Kidney epithelial cell (primary cell): ENCODE measurements at regions not wholly inside any gene's neighbourhood (a gene's known extent, or its start where the extent isn't known, plus 50 kb on each side); places are given as distances from the start of the nearest gene placed in this dataset.
A peak's percentile ranks its signal among the peaks of the same experiment; 100 is the strongest.

Source experiments
- DNase-seq: peaks from one replicate; pipeline ENCODE4 v3.0.0-alpha.2; 2010; ENCODE audit warnings: low read depth
- H3K27me3 ChIP-seq: 2 replicates; pipeline ENCODE4 v1.6.0; 2011; ENCODE audit warnings: low read length; ENCODE audit not compliant: control insufficient read depth, insufficient read depth
- H3K36me3 ChIP-seq: 2 replicates; pipeline ENCODE4 v1.5.1; 2011; ENCODE audit warnings: low read length; ENCODE audit not compliant: control insufficient read depth, insufficient read depth
- H3K4me3 ChIP-seq: 2 replicates; pipeline ENCODE4 v1.5.1; 2011; ENCODE audit warnings: low read depth, mild to moderate bottlenecking, control low read depth, low read length
- TF ChIP-seq, protein P1 (sequence below): IDR thresholded peaks from 2 replicates; pipeline ENCODE4 v1.5.1; 2011; ENCODE audit warnings: mild to moderate bottlenecking, moderate library complexity, low read length, control low read depth, inconsistent platforms; ENCODE audit not compliant: insufficient read depth, poor library complexity, severe bottlenecking

- DNase-seq: no peak
- no peak overlapping the region for H3K4me3 ChIP-seq
- no peaks in the 10 kb centered on the region for H3K36me3 ChIP-seq
- no peaks in the 10 kb centered on the region for H3K27me3 ChIP-seq
- TF ChIP-seq, protein P1, sequence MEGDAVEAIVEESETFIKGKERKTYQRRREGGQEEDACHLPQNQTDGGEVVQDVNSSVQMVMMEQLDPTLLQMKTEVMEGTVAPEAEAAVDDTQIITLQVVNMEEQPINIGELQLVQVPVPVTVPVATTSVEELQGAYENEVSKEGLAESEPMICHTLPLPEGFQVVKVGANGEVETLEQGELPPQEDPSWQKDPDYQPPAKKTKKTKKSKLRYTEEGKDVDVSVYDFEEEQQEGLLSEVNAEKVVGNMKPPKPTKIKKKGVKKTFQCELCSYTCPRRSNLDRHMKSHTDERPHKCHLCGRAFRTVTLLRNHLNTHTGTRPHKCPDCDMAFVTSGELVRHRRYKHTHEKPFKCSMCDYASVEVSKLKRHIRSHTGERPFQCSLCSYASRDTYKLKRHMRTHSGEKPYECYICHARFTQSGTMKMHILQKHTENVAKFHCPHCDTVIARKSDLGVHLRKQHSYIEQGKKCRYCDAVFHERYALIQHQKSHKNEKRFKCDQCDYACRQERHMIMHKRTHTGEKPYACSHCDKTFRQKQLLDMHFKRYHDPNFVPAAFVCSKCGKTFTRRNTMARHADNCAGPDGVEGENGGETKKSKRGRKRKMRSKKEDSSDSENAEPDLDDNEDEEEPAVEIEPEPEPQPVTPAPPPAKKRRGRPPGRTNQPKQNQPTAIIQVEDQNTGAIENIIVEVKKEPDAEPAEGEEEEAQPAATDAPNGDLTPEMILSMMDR: no peak
These were observed 758.7 kb upstream of the MAN1A1 start for GRCh38 chr6:120108061-120108795.

DNA sequence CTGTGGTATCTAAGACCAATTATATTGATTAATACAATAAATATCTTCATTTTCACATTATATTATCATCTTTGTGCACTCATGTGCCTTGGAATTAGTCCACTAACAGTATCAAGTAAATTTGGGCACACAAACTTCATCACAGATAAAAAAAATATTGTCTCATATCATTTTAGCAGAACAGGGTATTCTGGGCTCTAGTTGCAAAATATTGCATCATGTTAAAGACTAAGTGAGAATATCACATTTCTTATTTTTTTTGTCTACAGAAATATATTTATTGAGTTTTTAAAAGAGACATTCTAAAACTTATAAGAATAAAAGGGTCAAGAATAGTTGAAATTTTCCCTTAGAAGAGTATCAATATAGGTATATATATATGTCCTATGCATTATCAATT lies 754.1 kb upstream of the MAN1A1 start:
- Histone ChIP-seq H3K4me3 (no peak overlapping the region), H3K36me3 (no peaks in the 10 kb centered on the region), H3K27me3 (no peaks in the 10 kb centered on the region)
- TF ChIP-seq, protein P1: no peak
- DNase-seq: no peak

DNA sequence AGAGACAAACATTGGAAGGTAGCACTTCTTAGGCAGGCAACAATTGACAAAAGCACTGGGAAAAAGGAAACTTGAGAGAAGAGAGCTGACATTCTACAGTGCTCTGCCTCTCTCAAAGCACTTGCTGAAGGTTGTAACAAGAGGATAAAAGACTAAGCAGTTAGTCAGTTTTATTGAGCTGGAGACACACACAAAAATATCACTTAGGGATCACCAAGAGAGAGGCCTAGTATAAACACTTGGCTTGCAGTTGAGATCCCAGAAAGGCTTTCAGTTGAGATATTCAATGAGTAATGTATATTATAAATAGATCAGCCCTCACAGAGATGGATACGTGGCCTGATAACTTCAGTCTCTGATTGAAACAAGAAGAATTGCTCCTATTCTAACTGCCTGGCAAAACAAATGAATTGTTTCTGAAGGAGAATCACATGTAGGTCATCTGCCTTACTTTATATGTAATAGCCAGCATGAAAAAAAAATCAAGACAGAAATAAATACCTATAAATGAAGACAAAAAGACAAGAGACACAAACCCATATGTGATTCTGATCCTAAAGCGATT lies 747.2 kb upstream of the MAN1A1 start:
- Histone ChIP-seq H3K4me3 (no peak overlapping the region), H3K36me3 (no peaks in the 10 kb centered on the region), H3K27me3 (no peaks in the 10 kb centered on the region)
- TF ChIP-seq, protein P1: no peak
- DNase-seq: no peak

- H3K4me3 ChIP-seq: no peak overlapping the region
- TF ChIP-seq, protein P1: no peak
- no peak for DNase-seq
- no peaks in the 10 kb centered on the region for H3K36me3 ChIP-seq
- no peaks in the 10 kb centered on the region for H3K27me3 ChIP-seq
These were observed 733.6 kb upstream of the MAN1A1 start for GRCh38 chr6:120083186-120083585.

DNA sequence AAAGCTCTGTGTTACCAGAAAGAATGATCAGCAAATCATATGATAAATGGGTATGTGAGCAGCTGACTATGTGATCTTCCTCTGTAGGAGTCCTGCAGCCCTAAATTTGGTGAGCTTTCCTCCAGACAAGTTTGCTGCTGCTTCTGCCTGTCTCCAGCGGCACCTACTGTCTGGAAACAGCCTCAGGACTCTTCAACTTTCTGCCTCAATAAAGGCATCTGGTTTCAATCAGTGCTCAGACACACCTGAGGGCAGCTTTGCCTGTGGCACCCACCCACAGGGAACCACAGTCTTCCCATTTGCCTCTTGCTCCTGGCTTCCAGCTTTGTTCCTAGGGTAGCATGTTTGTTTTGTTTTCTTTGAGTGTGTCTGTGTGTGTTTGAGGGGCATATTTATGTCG lies 727.9 kb upstream of the MAN1A1 start:
- no peaks in the 10 kb centered on the region for H3K27me3 ChIP-seq
- no peak for DNase-seq
- TF ChIP-seq, protein P1: peak; percentile 17
- no peaks in the 10 kb centered on the region for H3K36me3 ChIP-seq
- H3K4me3 ChIP-seq: no peak overlapping the region

GRCh38 chr6:120058410-120058809 lies 708.8 kb upstream of the MAN1A1 start:
- no peak for DNase-seq
- Histone ChIP-seq H3K27me3 (no peaks in the 10 kb centered on the region), H3K4me3 (no peak overlapping the region), H3K36me3 (no peaks in the 10 kb centered on the region)
- TF ChIP-seq, protein P1: no peak
